HG03432 (cell line): ENCODE measurements at regions not wholly inside any gene's neighbourhood (a gene's known extent, or its start where the extent isn't known, plus 50 kb on each side); places are given as distances from the start of the nearest gene placed in this dataset.
"Not testable (repeated sequence)": the region's sequence is repeated elsewhere in the genome, so short reads cannot be mapped to it uniquely, and the experiment has no call there.

ENCODE experiments used
- ATAC-seq: cut with Tn5 transposase; IDR thresholded peaks from one replicate; pipeline ENCODE4 v1.9.1; 2021; ENCODE audit warnings: mild to moderate bottlenecking, moderate library complexity; ENCODE audit not compliant: unreplicated experiment

GRCh38 chr21:23138797-23139196 lies 2140.6 kb downstream of the NCAM2 start:
- ATAC-seq: no peak

GRCh38 chr21:23152130-23152529 lies 2153.9 kb downstream of the NCAM2 start:
- ATAC-seq: no peak

- not testable (repeated sequence) for ATAC-seq
These were observed 2155.6 kb downstream of the NCAM2 start for GRCh38 chr21:23153842-23154241.

GRCh38 chr21:23155281-23155680 lies 2157.1 kb downstream of the NCAM2 start:
- no peak for ATAC-seq

- no peak for ATAC-seq
These were observed 2162.7 kb downstream of the NCAM2 start for GRCh38 chr21:23160914-23161313.

GRCh38 chr21:23162198-23162946 lies 2164.2 kb downstream of the NCAM2 start:
- no peak for ATAC-seq
